ENCODE measurements at regions not wholly inside any gene's neighbourhood (a gene's known extent, or its start where the extent isn't known, plus 50 kb on each side); places are given as distances from the start of the nearest gene placed in this dataset.
"Not testable (repeated sequence)": the region's sequence is repeated elsewhere in the genome, so short reads cannot be mapped to it uniquely, and the experiment has no call there.

- H3K9ac ChIP-seq (ENCODE audit: low read length), result no peak overlapping the region
- no peaks in the 10 kb centered on the region for H3K4me1 ChIP-seq (ENCODE audit: control insufficient read depth, insufficient read depth, low read length)
- H3K27ac ChIP-seq (ENCODE audit: low read depth, low read length), result no peak overlapping the region
- H3K27me3 ChIP-seq (ENCODE audit: control insufficient read depth, insufficient read depth, low read length), result no peaks in the 10 kb centered on the region
- no peak overlapping the region for H3K4me3 ChIP-seq (ENCODE audit: low read length)
- H3K36me3 ChIP-seq (ENCODE audit: control insufficient read depth, insufficient read depth, low read length), result no peaks in the 10 kb centered on the region
Observed at GRCh38 chr3:25971736-25972135, 181.8 kb downstream of the OXSM start.

- Histone ChIP-seq H3K4me3 (ENCODE audit: low read length) (no peak overlapping the region), H3K27ac (ENCODE audit: low read depth, low read length) (no peak overlapping the region), H3K4me1 (ENCODE audit: control insufficient read depth, insufficient read depth, low read length) (no peaks in the 10 kb centered on the region), H3K36me3 (ENCODE audit: control insufficient read depth, insufficient read depth, low read length) (no peaks in the 10 kb centered on the region), H3K27me3 (ENCODE audit: control insufficient read depth, insufficient read depth, low read length) (no peaks in the 10 kb centered on the region), H3K9ac (ENCODE audit: low read length) (no peak overlapping the region)
Observed at GRCh38 chr3:25973122-25973521, 183.2 kb downstream of the OXSM start.

- Histone ChIP-seq H3K4me3 (ENCODE audit: low read length) (no peak overlapping the region), H3K27ac (ENCODE audit: low read depth, low read length) (no peak overlapping the region)
Observed at GRCh38 chr3:25982756-25983155, 192.9 kb downstream of the OXSM start.

DNA sequence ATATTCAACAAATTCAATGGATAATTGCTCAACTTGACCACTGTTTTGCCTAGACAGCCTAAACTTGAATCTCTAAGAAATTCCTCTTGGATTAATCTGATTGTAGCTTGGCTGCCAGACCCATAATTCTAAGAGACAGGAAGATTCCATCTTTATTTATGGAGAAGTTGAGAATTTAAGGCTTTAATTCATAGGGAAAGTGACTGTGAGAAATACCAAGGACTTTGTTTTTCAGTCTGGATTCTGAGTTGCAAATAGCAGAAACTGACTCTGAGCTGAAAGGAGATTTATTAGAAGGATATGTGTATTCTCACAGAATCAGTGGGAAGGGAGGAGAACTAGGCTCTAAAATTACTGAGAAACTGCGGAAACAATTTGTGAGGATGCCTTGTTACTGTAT is 195.7 kb downstream of the OXSM start:
- Histone ChIP-seq H3K27me3 (ENCODE audit: control insufficient read depth, insufficient read depth, low read length) (no peaks in the 10 kb centered on the region), H3K27ac (ENCODE audit: low read depth, low read length) (no peak overlapping the region), H3K4me3 (ENCODE audit: low read length) (no peak overlapping the region), H3K9ac (ENCODE audit: low read length) (no peak overlapping the region), H3K36me3 (ENCODE audit: control insufficient read depth, insufficient read depth, low read length) (no peaks in the 10 kb centered on the region), H3K4me1 (ENCODE audit: control insufficient read depth, insufficient read depth, low read length) (no peaks in the 10 kb centered on the region)

More at GRCh38 chr3:25982756-25983155, 192.9 kb downstream of the OXSM start:
- Histone ChIP-seq H3K36me3 (ENCODE audit: control insufficient read depth, insufficient read depth, low read length) (no peaks in the 10 kb centered on the region), H3K4me1 (ENCODE audit: control insufficient read depth, insufficient read depth, low read length) (no peaks in the 10 kb centered on the region), H3K27me3 (ENCODE audit: control insufficient read depth, insufficient read depth, low read length) (no peaks in the 10 kb centered on the region), H3K9ac (ENCODE audit: low read length) (no peak overlapping the region)

- Histone ChIP-seq H3K36me3 (ENCODE audit: control insufficient read depth, insufficient read depth, low read length) (no peaks in the 10 kb centered on the region), H3K4me1 (ENCODE audit: control insufficient read depth, insufficient read depth, low read length) (no peaks in the 10 kb centered on the region), H3K27me3 (ENCODE audit: control insufficient read depth, insufficient read depth, low read length) (no peaks in the 10 kb centered on the region), H3K27ac (ENCODE audit: low read depth, low read length) (no peak overlapping the region), H3K4me3 (ENCODE audit: low read length) (no peak overlapping the region), H3K9ac (ENCODE audit: low read length) (no peak overlapping the region)
Observed at GRCh38 chr3:25992606-25993005, 202.7 kb downstream of the OXSM start.

- Histone ChIP-seq H3K4me1 (ENCODE audit: control insufficient read depth, insufficient read depth, low read length) (no peaks in the 10 kb centered on the region), H3K36me3 (ENCODE audit: control insufficient read depth, insufficient read depth, low read length) (no peaks in the 10 kb centered on the region), H3K9ac (ENCODE audit: low read length) (no peak overlapping the region), H3K27me3 (ENCODE audit: control insufficient read depth, insufficient read depth, low read length) (no peaks in the 10 kb centered on the region), H3K27ac (ENCODE audit: low read depth, low read length) (no peak overlapping the region), H3K4me3 (ENCODE audit: low read length) (no peak overlapping the region)
Observed at GRCh38 chr3:26004172-26004571, 214.3 kb downstream of the OXSM start.

- Histone ChIP-seq H3K36me3 (ENCODE audit: control insufficient read depth, insufficient read depth, low read length) (no peaks in the 10 kb centered on the region), H3K27ac (ENCODE audit: low read depth, low read length) (no peak overlapping the region), H3K9ac (ENCODE audit: low read length) (no peak overlapping the region), H3K4me1 (ENCODE audit: control insufficient read depth, insufficient read depth, low read length) (no peaks in the 10 kb centered on the region), H3K27me3 (ENCODE audit: control insufficient read depth, insufficient read depth, low read length) (no peaks in the 10 kb centered on the region), H3K4me3 (ENCODE audit: low read length) (no peak overlapping the region)
Observed at GRCh38 chr3:26011276-26011675, 221.4 kb downstream of the OXSM start.

- H3K27me3 ChIP-seq (ENCODE audit: control insufficient read depth, insufficient read depth, low read length), result no peaks in the 10 kb centered on the region
- H3K27ac ChIP-seq (ENCODE audit: low read depth, low read length), result no peak overlapping the region
- no peak overlapping the region for H3K4me3 ChIP-seq (ENCODE audit: low read length)
- no peaks in the 10 kb centered on the region for H3K36me3 ChIP-seq (ENCODE audit: control insufficient read depth, insufficient read depth, low read length)
- no peak overlapping the region for H3K9ac ChIP-seq (ENCODE audit: low read length)
- no peaks in the 10 kb centered on the region for H3K4me1 ChIP-seq (ENCODE audit: control insufficient read depth, insufficient read depth, low read length)
Observed at GRCh38 chr3:26012241-26012745, 222.4 kb downstream of the OXSM start.

DNA sequence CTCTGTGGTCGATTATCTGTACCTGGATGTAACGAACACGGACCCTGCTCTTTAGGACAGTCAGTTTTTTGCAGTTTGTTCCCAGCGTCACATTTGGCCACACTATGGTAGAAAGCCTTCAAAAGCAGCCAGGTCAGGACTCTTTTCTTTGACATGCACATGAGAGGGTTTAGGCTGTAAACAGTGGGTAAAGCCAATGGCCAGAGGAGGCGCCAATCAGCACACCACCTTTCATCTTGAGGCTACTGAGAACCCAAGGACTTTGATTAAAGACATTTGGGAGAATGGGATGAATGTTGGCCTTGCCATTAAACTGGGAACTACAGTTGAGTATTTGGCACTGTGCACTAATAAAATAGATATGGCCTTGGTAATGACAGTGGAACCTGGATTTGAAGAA is 225.9 kb downstream of the OXSM start:
- Histone ChIP-seq H3K36me3 (ENCODE audit: control insufficient read depth, insufficient read depth, low read length) (no peaks in the 10 kb centered on the region), H3K27me3 (ENCODE audit: control insufficient read depth, insufficient read depth, low read length) (no peaks in the 10 kb centered on the region), H3K4me3 (ENCODE audit: low read length) (no peak overlapping the region), H3K27ac (ENCODE audit: low read depth, low read length) (no peak overlapping the region), H3K9ac (ENCODE audit: low read length) (no peak overlapping the region), H3K4me1 (ENCODE audit: control insufficient read depth, insufficient read depth, low read length) (no peaks in the 10 kb centered on the region)

- Histone ChIP-seq H3K27ac (ENCODE audit: low read depth, low read length) (no peak overlapping the region), H3K9ac (ENCODE audit: low read length) (no peak overlapping the region), H3K4me1 (ENCODE audit: control insufficient read depth, insufficient read depth, low read length) (no peaks in the 10 kb centered on the region), H3K36me3 (ENCODE audit: control insufficient read depth, insufficient read depth, low read length) (no peaks in the 10 kb centered on the region), H3K27me3 (ENCODE audit: control insufficient read depth, insufficient read depth, low read length) (no peaks in the 10 kb centered on the region), H3K4me3 (ENCODE audit: low read length) (no peak overlapping the region)
Observed at GRCh38 chr3:26018889-26019288, 229.0 kb downstream of the OXSM start.

DNA sequence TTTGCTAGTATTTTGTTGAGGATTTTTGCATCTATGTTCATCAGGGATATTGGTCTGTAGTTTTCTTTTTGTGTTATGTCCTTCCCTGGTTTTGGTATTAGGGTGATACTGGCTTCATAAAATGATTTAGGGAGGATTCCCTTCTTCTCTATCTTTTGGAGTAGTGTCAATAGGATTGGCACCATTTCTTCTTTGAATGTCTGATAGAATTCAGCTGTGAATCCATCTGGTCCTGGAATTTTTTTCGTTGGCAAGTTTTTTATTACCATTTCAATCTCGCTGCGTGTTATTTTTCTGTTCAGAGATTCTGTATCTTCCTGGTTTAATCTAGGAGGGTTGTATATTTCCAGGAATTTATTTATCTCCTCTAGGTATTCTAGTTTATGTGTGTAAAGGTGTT is 234.3 kb downstream of the OXSM start:
- not testable (repeated sequence) for H3K4me1 ChIP-seq (ENCODE audit: control insufficient read depth, insufficient read depth, low read length); H3K4me3 ChIP-seq (ENCODE audit: low read length); H3K27ac ChIP-seq (ENCODE audit: low read depth, low read length); H3K27me3 ChIP-seq (ENCODE audit: control insufficient read depth, insufficient read depth, low read length); H3K9ac ChIP-seq (ENCODE audit: low read length); H3K36me3 ChIP-seq (ENCODE audit: control insufficient read depth, insufficient read depth, low read length)

DNA sequence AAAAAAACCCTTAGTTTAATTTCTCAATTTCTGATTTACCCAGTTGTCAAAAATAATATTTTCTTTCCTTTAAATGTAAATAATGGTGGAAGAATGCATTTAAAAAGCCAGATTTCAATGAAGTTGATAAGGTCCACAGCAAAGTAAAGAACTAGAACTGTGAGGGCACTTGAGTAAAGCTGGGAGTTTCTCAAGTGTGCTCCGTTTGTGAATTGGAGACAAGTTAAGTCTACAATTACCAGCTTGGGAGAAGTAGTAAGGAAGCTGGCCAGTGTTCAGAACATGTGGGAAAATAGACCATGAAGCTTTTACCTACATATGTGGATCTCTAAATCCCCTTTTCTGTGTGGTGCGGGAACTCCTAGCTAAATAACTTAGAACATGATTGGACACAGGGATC is 239.4 kb downstream of the OXSM start:
- Histone ChIP-seq H3K36me3 (ENCODE audit: control insufficient read depth, insufficient read depth, low read length) (no peaks in the 10 kb centered on the region), H3K4me3 (ENCODE audit: low read length) (no peak overlapping the region), H3K4me1 (ENCODE audit: control insufficient read depth, insufficient read depth, low read length) (no peaks in the 10 kb centered on the region), H3K27me3 (ENCODE audit: control insufficient read depth, insufficient read depth, low read length) (no peaks in the 10 kb centered on the region), H3K27ac (ENCODE audit: low read depth, low read length) (no peak overlapping the region), H3K9ac (ENCODE audit: low read length) (no peak overlapping the region)

GRCh38 chr3:26042126-26042525 is 252.2 kb downstream of the OXSM start:
- not testable (repeated sequence) for H3K4me1 ChIP-seq (ENCODE audit: control insufficient read depth, insufficient read depth, low read length); H3K4me3 ChIP-seq (ENCODE audit: low read length); H3K9ac ChIP-seq (ENCODE audit: low read length); H3K27ac ChIP-seq (ENCODE audit: low read depth, low read length); H3K36me3 ChIP-seq (ENCODE audit: control insufficient read depth, insufficient read depth, low read length); H3K27me3 ChIP-seq (ENCODE audit: control insufficient read depth, insufficient read depth, low read length)

All from rectal smooth muscle tissue (tissue), 1 donor.